Body of pancreas (tissue), 4 donors: ENCODE measurements at regions not wholly inside any gene's neighbourhood (a gene's known extent, or its start where the extent isn't known, plus 50 kb on each side); places are given as distances from the start of the nearest gene placed in this dataset.

ENCODE experiments used
- POLR2A ChIP-seq, 3 donors: fragments of 450-650 bp; IDR thresholded peaks; one replicate each; pipeline ENCODE4 v1.6.1; 2016; ENCODE audit warnings: antibody characterized with exemption in 3 of 3, mild to moderate bottlenecking in 2 of 3
- TF ChIP-seq, protein P1 (sequence below), 7 experiments: fragments of 450-650 bp in 4 of 7; fragments of 200-600 bp in 3 of 7; sonication (generic) in 3 of 7; IDR thresholded peaks; one replicate each; pipeline ENCODE4 v1.5.1; 2016 to 2019; ENCODE audit warnings: antibody characterized with exemption in 7 of 7

DNA sequence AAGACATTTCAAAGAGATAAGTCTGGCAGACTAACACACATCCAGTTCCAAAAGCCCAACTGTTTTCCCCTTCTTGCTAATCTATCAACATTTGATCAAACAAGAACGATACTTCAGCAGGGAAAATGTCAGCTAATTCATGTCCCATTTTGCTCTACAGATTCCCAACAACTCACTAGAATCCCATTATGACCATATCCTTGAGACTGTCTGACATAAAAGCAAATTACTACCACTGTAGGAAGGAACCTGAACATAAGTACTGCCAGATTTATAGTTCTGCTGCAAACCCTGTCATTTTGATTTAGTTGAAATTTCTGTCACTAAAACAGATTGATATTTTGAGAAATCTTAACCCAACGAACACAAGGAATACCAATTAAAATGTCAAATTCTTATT lies 193.0 kb upstream of the REG3G start:
- TF ChIP-seq, protein P1, sequence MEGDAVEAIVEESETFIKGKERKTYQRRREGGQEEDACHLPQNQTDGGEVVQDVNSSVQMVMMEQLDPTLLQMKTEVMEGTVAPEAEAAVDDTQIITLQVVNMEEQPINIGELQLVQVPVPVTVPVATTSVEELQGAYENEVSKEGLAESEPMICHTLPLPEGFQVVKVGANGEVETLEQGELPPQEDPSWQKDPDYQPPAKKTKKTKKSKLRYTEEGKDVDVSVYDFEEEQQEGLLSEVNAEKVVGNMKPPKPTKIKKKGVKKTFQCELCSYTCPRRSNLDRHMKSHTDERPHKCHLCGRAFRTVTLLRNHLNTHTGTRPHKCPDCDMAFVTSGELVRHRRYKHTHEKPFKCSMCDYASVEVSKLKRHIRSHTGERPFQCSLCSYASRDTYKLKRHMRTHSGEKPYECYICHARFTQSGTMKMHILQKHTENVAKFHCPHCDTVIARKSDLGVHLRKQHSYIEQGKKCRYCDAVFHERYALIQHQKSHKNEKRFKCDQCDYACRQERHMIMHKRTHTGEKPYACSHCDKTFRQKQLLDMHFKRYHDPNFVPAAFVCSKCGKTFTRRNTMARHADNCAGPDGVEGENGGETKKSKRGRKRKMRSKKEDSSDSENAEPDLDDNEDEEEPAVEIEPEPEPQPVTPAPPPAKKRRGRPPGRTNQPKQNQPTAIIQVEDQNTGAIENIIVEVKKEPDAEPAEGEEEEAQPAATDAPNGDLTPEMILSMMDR (IDR thresholded peaks at IDR 0.05): no peak
- no peak for TF ChIP-seq POLR2A (IDR thresholded peaks at IDR 0.05)
